Neural cell (in vitro differentiated cells): ENCODE measurements at regions not wholly inside any gene's neighbourhood (a gene's known extent, or its start where the extent isn't known, plus 50 kb on each side); places are given as distances from the start of the nearest gene placed in this dataset.

Experiments used
- CTCF ChIP-seq: fragments of 450-650 bp; IDR thresholded peaks from 2 replicates; pipeline ENCODE4 v1.5.1; 2014; ENCODE audit warnings: antibody characterized with exemption, mild to moderate bottlenecking, moderate library complexity; ENCODE audit not compliant: poor library complexity, severe bottlenecking
- EZH2 ChIP-seq: fragments of 200-600, 300-800 bp; shearing (Covaris generic), sonication (generic); IDR thresholded peaks from 2 replicates; pipeline ENCODE4 v1.6.1; 2014; ENCODE audit warnings: antibody characterized with exemption, low read length, borderline replicate concordance, mild to moderate bottlenecking; ENCODE audit not compliant: insufficient read depth, poor library complexity, severe bottlenecking
- MXI1 ChIP-seq: fragments of 450-650 bp; conservative IDR thresholded peaks from 2 replicates; pipeline ENCODE4 v1.6.1; 2014; ENCODE audit warnings: antibody characterized with exemption, mild to moderate bottlenecking; ENCODE audit not compliant: poor library complexity, severe bottlenecking
- POLR2AphosphoS5 ChIP-seq: IDR thresholded peaks from 2 replicates; pipeline ENCODE4 v1.6.1; 2012
- RAD21 ChIP-seq: fragments of 450-650 bp; conservative IDR thresholded peaks from 2 replicates; pipeline ENCODE4 v1.6.1; 2014; ENCODE audit warnings: antibody characterized with exemption, mild to moderate bottlenecking, moderate library complexity
- REST ChIP-seq: IDR thresholded peaks from 2 replicates; pipeline ENCODE4 v1.6.1; 2012; ENCODE audit warnings: borderline replicate concordance
- SMC3 ChIP-seq: fragments of 450-650 bp; conservative IDR thresholded peaks from 2 replicates; pipeline ENCODE4 v1.6.1; 2014; ENCODE audit warnings: antibody characterized with exemption, mild to moderate bottlenecking, moderate library complexity; ENCODE audit not compliant: poor library complexity
- TAF1 ChIP-seq: IDR thresholded peaks from 2 replicates; pipeline ENCODE4 v1.6.1; 2012; ENCODE audit warnings: low read depth

- no peak for TF ChIP-seq CTCF
- no peak for TF ChIP-seq RAD21
- no peak for TF ChIP-seq EZH2
- TF ChIP-seq REST, result no peak
- no peak for TF ChIP-seq TAF1
- no peak for TF ChIP-seq MXI1
- TF ChIP-seq SMC3, result no peak
- TF ChIP-seq POLR2AphosphoS5, result no peak
Measured at GRCh38 chr10:28945959-28946358, 268.6 kb downstream of the BAMBI start.
